ENCODE measurements at regions not wholly inside any gene's neighbourhood (a gene's known extent, or its start where the extent isn't known, plus 50 kb on each side); places are given as distances from the start of the nearest gene placed in this dataset.

DNA sequence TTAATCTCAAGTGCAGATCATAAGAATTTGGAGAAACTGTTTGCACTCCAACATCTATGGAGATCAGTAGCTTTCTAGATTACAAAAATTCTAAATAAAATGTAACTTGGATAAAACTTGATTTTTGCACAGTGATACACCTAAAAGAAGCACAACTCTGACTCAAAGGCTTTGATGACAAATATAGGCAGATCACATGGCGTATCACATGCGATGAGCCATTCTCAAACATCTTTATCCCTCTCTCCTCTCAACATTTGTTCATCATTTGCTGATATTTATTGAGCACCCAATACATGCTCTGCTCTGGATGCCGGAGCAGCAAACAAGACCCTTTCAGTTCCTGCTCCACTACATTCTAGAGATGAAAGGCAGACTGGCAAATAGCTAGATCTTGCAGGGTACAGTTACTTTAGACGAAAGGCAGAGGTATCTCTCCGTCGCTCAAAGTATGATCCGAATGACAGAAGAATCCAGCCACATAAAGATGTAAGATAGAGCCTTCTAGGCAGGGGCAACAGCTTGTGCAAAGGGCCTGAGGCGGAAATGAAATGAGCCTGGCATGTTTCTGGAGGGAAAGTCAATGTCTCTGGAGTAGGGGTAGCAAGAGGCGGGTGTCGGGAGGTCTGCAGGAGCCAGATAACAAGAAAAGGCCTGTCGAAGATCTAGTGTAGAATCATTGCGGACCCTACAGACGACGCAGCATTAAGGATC lies 145.8 kb upstream of the ERRFI1 start:
- TF ChIP-seq MAFK (IDR thresholded peaks at IDR 0.05; ENCODE audit: low read depth, low read length): no peak
- TF ChIP-seq, protein P1, sequence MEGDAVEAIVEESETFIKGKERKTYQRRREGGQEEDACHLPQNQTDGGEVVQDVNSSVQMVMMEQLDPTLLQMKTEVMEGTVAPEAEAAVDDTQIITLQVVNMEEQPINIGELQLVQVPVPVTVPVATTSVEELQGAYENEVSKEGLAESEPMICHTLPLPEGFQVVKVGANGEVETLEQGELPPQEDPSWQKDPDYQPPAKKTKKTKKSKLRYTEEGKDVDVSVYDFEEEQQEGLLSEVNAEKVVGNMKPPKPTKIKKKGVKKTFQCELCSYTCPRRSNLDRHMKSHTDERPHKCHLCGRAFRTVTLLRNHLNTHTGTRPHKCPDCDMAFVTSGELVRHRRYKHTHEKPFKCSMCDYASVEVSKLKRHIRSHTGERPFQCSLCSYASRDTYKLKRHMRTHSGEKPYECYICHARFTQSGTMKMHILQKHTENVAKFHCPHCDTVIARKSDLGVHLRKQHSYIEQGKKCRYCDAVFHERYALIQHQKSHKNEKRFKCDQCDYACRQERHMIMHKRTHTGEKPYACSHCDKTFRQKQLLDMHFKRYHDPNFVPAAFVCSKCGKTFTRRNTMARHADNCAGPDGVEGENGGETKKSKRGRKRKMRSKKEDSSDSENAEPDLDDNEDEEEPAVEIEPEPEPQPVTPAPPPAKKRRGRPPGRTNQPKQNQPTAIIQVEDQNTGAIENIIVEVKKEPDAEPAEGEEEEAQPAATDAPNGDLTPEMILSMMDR (conservative IDR thresholded peaks at IDR 0.05; ENCODE audit: low read depth, low read length): no peak
- TF ChIP-seq POLR2A (IDR thresholded peaks at IDR 0.05; ENCODE audit: low read depth, low read length): no peak
- no peak for TF ChIP-seq CHD1 (IDR thresholded peaks at IDR 0.05; ENCODE audit: low read depth, low read length)
- TF ChIP-seq CEBPB (IDR thresholded peaks at IDR 0.05; ENCODE audit: low read depth, low read length): no peak
- no peak for TF ChIP-seq RCOR1 (IDR thresholded peaks at IDR 0.05; ENCODE audit: insufficient replicate concordance, low read length)
- no peak for TF ChIP-seq RAD21 (IDR thresholded peaks at IDR 0.05; ENCODE audit: low read length)
- TF ChIP-seq BHLHE40 (IDR thresholded peaks at IDR 0.05; ENCODE audit: low read depth, low read length): no peak
- TF ChIP-seq RFX5 (IDR thresholded peaks at IDR 0.05; ENCODE audit: low read depth, low read length): no peak
- TF ChIP-seq, protein P2, sequence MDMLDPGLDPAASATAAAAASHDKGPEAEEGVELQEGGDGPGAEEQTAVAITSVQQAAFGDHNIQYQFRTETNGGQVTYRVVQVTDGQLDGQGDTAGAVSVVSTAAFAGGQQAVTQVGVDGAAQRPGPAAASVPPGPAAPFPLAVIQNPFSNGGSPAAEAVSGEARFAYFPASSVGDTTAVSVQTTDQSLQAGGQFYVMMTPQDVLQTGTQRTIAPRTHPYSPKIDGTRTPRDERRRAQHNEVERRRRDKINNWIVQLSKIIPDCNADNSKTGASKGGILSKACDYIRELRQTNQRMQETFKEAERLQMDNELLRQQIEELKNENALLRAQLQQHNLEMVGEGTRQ (IDR thresholded peaks at IDR 0.05; ENCODE audit: low read depth, low read length): peak; percentile 89
- TF ChIP-seq MAZ (IDR thresholded peaks at IDR 0.05; ENCODE audit: borderline replicate concordance, low read depth, low read length): no peak
- no peak for TF ChIP-seq FOS (IDR thresholded peaks at IDR 0.05; ENCODE audit: low read depth, low read length)
- TF ChIP-seq, protein P3, sequence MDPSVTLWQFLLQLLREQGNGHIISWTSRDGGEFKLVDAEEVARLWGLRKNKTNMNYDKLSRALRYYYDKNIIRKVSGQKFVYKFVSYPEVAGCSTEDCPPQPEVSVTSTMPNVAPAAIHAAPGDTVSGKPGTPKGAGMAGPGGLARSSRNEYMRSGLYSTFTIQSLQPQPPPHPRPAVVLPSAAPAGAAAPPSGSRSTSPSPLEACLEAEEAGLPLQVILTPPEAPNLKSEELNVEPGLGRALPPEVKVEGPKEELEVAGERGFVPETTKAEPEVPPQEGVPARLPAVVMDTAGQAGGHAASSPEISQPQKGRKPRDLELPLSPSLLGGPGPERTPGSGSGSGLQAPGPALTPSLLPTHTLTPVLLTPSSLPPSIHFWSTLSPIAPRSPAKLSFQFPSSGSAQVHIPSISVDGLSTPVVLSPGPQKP (IDR thresholded peaks at IDR 0.05; ENCODE audit: borderline replicate concordance, low read depth, low read length): no peak
- TF ChIP-seq MXI1 (IDR thresholded peaks at IDR 0.05; ENCODE audit: borderline replicate concordance, low read depth, low read length): no peak
